PC-9 (cell line): ENCODE measurements at regions not wholly inside any gene's neighbourhood (a gene's known extent, or its start where the extent isn't known, plus 50 kb on each side); places are given as distances from the start of the nearest gene placed in this dataset.

Source experiments
- BruUV-seq: library from RNA; stranded (reverse); fragments of 400-500 nt; replicated peaks from 2 replicates; lab custom pipeline; 2021; lab: Mats Ljungman, UMichigan
- CTCF ChIA-PET: fragments of 300-600 bp; sonication (Branson Sonifier 250); formaldehyde crosslinking; loops from one replicate; lab custom pipeline; 2022; ENCODE audit warnings: antibody characterized with exemption; lab: Charles Lee
- POLR2A ChIA-PET: fragments of 300-600 bp; sonication (Branson Sonifier 250); formaldehyde crosslinking; loops from one replicate; lab custom pipeline; 2022; ENCODE audit warnings: antibody characterized with exemption; ENCODE audit not compliant: unreplicated experiment; lab: Charles Lee
- DNase-seq, 2 experiments: peaks; one replicate each; pipeline versions ENCODE4 v3.0.0 to v3.0.0-alpha.2; 2015 to 2022; ENCODE audit warnings: mixed read lengths in 1 of 2
- H2AFZ ChIP-seq: fragments of 200-600 bp; sonication (generic); 2 replicates; pipeline ENCODE4 v1.8.1; 2017; ENCODE audit warnings: antibody characterized with exemption
- H3F3A ChIP-seq: fragments of 200-600 bp; sonication (generic); 2 replicates; pipeline ENCODE4 v1.8.1; 2017; ENCODE audit warnings: antibody characterized with exemption, mild to moderate bottlenecking, low read depth; ENCODE audit not compliant: insufficient read depth
- H3K27ac ChIP-seq: fragments of 200-600 bp; sonication (generic); 2 replicates; pipeline ENCODE4 v1.6.1; 2016; ENCODE audit warnings: mixed run types
- H3K27me3 ChIP-seq: fragments of 200-600 bp; sonication (generic); 2 replicates; pipeline ENCODE4 v1.6.1; 2016; ENCODE audit warnings: low read depth, mixed run types; ENCODE audit not compliant: insufficient read depth
- H3K36me3 ChIP-seq: fragments of 200-600 bp; sonication (generic); 2 replicates; pipeline ENCODE4 v1.6.1; 2016; ENCODE audit warnings: low read depth, mixed run types
- H3K4me1 ChIP-seq: fragments of 200-600 bp; sonication (generic); replicated peaks from 2 replicates; pipeline ENCODE4 v1.6.1; 2016; ENCODE audit warnings: mixed run types; ENCODE audit not compliant: insufficient read depth
- H3K4me2 ChIP-seq: fragments of 200-600 bp; sonication (generic); 2 replicates; pipeline ENCODE4 v1.6.1; 2017; ENCODE audit warnings: mixed run types
- H3K4me3 ChIP-seq: fragments of 200-600 bp; sonication (generic); 2 replicates; pipeline ENCODE4 v1.6.1; 2016; ENCODE audit warnings: mixed run types
- H3K79me2 ChIP-seq: fragments of 200-600 bp; sonication (generic); 2 replicates; pipeline ENCODE4 v1.6.1; 2017; ENCODE audit warnings: low read depth, mixed run types
- H3K9me2 ChIP-seq: fragments of 200-600 bp; sonication (generic); 2 replicates; pipeline ENCODE4 v1.8.1; 2017; ENCODE audit warnings: mild to moderate bottlenecking; ENCODE audit not compliant: insufficient read depth
- H3K9me3 ChIP-seq: fragments of 200-600 bp; sonication (generic); 2 replicates; pipeline ENCODE4 v1.8.1; 2016; ENCODE audit warnings: low read depth; ENCODE audit not compliant: insufficient read depth
- H4K20me1 ChIP-seq: fragments of 200-600 bp; sonication (generic); 2 replicates; pipeline ENCODE4 v1.8.1; 2017; ENCODE audit not compliant: insufficient read depth
- EZH2 ChIP-seq: fragments of 200-600 bp; sonication (generic); IDR thresholded peaks from 2 replicates; pipeline ENCODE4 v1.8.0; 2017; ENCODE audit warnings: antibody characterized with exemption, low read depth
- intact Hi-C: fragments of 100-400 bp; cut with micrococcal nuclease; formaldehyde crosslinking; loops from one replicate; pipeline ENCODE4 v1.10.0; 2022; ENCODE audit not compliant: unreplicated experiment
- TF ChIP-seq, protein P1 (sequence below): fragments of 200-600 bp; sonication (generic); conservative IDR thresholded peaks from 2 replicates; pipeline ENCODE4 v1.6.1; 2017; ENCODE audit warnings: mixed run types, antibody characterized with exemption, mild to moderate bottlenecking, moderate library complexity

- Histone ChIP-seq H2AFZ (no peak overlapping the region), H3K4me2 (no peak overlapping the region), H3K9me2 (no peaks in the 10 kb centered on the region), H3K27ac (no peak overlapping the region), H3K4me1 (no peaks in the 10 kb centered on the region), H3K36me3 (no peaks in the 10 kb centered on the region), H3K27me3 (no peaks in the 10 kb centered on the region), H3K9me3 (no peaks in the 10 kb centered on the region), H4K20me1 (no peaks in the 10 kb centered on the region), H3F3A (no peaks in the 10 kb centered on the region), H3K79me2 (no peaks in the 10 kb centered on the region), H3K4me3 (no peak overlapping the region)
- TF ChIP-seq EZH2 = no peak
- TF ChIP-seq, protein P1, sequence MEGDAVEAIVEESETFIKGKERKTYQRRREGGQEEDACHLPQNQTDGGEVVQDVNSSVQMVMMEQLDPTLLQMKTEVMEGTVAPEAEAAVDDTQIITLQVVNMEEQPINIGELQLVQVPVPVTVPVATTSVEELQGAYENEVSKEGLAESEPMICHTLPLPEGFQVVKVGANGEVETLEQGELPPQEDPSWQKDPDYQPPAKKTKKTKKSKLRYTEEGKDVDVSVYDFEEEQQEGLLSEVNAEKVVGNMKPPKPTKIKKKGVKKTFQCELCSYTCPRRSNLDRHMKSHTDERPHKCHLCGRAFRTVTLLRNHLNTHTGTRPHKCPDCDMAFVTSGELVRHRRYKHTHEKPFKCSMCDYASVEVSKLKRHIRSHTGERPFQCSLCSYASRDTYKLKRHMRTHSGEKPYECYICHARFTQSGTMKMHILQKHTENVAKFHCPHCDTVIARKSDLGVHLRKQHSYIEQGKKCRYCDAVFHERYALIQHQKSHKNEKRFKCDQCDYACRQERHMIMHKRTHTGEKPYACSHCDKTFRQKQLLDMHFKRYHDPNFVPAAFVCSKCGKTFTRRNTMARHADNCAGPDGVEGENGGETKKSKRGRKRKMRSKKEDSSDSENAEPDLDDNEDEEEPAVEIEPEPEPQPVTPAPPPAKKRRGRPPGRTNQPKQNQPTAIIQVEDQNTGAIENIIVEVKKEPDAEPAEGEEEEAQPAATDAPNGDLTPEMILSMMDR = no peak
- BruUV-seq = no TSS peak
- intact Hi-C loops = no loop called here
- DNase-seq = no peak
- ChIA-PET CTCF (no interaction called here), POLR2A (no interaction called here)
Measured at GRCh38 chr18:53739700-53740099, 484.8 kb downstream of the MBD2 start.

- no peaks in the 10 kb centered on the region for H3K9me3 ChIP-seq
- H3F3A ChIP-seq = no peaks in the 10 kb centered on the region
- BruUV-seq = no TSS peak
- CTCF ChIA-PET = no interaction called here
- no peak overlapping the region for H3K27ac ChIP-seq
- H3K4me1 ChIP-seq = no peaks in the 10 kb centered on the region
- no peaks in the 10 kb centered on the region for H3K9me2 ChIP-seq
- DNase-seq = no peak
- H3K4me2 ChIP-seq = no peak overlapping the region
- intact Hi-C loops = no loop called here
- H2AFZ ChIP-seq = no peak overlapping the region
- POLR2A ChIA-PET = no interaction called here
- no peaks in the 10 kb centered on the region for H3K36me3 ChIP-seq
- no peaks in the 10 kb centered on the region for H3K79me2 ChIP-seq
- no peaks in the 10 kb centered on the region for H3K27me3 ChIP-seq
- H4K20me1 ChIP-seq = no peaks in the 10 kb centered on the region
- no peak for TF ChIP-seq EZH2
- TF ChIP-seq, protein P1 = no peak
- H3K4me3 ChIP-seq = no peak overlapping the region
Measured at GRCh38 chr18:53735526-53735925, 488.9 kb downstream of the MBD2 start.

DNA sequence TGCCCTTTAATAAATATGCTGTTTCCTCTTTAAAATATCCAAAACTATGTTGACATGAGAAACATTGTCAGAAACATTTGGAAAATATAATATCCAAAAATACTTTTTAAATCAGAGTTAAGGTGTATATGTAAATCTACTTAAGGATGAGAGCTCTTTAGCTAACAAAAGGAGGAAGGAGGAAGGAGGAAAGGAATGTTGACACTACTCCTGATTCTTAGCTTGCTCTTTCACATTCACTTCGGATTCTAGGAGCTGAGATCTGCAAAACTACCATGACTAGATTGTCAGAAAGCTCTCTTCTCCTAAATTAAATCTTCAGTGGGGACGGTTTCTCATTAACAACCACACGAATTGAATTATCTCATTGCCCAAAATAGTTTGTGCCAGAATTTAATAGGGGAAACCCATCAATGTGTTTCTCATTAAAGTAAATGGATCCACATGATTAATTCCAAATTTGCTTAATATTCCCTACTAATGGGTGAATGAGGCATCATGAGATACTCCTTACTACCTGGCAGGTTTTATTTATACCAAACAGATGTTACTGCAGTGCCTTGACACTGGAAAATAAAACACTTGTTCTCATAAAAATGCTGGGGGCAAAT is 509.1 kb downstream of the MBD2 start:
- Histone ChIP-seq H3K4me2 (no peak overlapping the region), H3F3A (no peaks in the 10 kb centered on the region), H3K27ac (no peak overlapping the region), H4K20me1 (no peaks in the 10 kb centered on the region), H3K79me2 (no peaks in the 10 kb centered on the region), H3K4me3 (no peak overlapping the region), H3K36me3 (no peaks in the 10 kb centered on the region), H3K27me3 (no peaks in the 10 kb centered on the region), H3K4me1 (no peaks in the 10 kb centered on the region), H3K9me3 (no peaks in the 10 kb centered on the region), H2AFZ (no peak overlapping the region), H3K9me2 (no peaks in the 10 kb centered on the region)
- no peak for DNase-seq
- intact Hi-C loops = no loop called here
- no TSS peak for BruUV-seq
- POLR2A ChIA-PET = no interaction called here
- CTCF ChIA-PET = no interaction called here
- TF ChIP-seq, protein P1 = no peak
- no peak for TF ChIP-seq EZH2
